ENCODE measurements at regions not wholly inside any gene's neighbourhood (a gene's known extent, or its start where the extent isn't known, plus 50 kb on each side); places are given as distances from the start of the nearest gene placed in this dataset.

DNA sequence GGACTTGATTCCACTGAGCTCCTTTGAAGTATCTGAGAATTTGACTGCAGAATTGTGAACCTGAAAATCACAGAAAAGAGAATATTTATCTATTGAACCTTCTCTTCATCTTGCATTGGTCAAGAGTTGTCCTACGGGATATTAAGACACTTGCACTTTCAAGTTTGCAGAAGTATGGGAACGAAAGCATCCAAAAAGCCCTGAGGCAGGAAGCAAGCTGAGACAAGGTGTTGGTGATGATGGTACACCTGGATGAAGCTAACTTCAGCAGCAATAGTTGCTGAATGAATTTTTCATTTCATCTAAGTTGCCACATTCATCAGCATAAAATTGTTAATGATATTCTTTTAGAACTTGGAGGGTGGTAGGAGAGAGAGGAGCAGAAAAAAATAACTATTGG, 686.6 kb upstream of the ADAMTS5 start:
- H3K4me1 ChIP-seq = no peaks in the 10 kb centered on the region
- no peak for DNase-seq
- H3K27ac ChIP-seq = no peak overlapping the region
- WGBS, 2 donors = 78 to 85% methylated on average over 2 of the region's 2 CpGs
- no peaks in the 10 kb centered on the region for H3K27me3 ChIP-seq
- H3K36me3 ChIP-seq = no peaks in the 10 kb centered on the region
- TF ChIP-seq POLR2AphosphoS5 (IDR thresholded peaks at IDR 0.05) (no peak), POLR2A (IDR thresholded peaks at IDR 0.05) (no peak), EP300 (IDR thresholded peaks at IDR 0.05) (no peak)
- TF ChIP-seq, protein P1, sequence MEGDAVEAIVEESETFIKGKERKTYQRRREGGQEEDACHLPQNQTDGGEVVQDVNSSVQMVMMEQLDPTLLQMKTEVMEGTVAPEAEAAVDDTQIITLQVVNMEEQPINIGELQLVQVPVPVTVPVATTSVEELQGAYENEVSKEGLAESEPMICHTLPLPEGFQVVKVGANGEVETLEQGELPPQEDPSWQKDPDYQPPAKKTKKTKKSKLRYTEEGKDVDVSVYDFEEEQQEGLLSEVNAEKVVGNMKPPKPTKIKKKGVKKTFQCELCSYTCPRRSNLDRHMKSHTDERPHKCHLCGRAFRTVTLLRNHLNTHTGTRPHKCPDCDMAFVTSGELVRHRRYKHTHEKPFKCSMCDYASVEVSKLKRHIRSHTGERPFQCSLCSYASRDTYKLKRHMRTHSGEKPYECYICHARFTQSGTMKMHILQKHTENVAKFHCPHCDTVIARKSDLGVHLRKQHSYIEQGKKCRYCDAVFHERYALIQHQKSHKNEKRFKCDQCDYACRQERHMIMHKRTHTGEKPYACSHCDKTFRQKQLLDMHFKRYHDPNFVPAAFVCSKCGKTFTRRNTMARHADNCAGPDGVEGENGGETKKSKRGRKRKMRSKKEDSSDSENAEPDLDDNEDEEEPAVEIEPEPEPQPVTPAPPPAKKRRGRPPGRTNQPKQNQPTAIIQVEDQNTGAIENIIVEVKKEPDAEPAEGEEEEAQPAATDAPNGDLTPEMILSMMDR (IDR thresholded peaks at IDR 0.05) = no peak
- H3K9me3 ChIP-seq = no peaks in the 10 kb centered on the region
- no peak overlapping the region for H3K4me3 ChIP-seq
- ATAC-seq (ENCODE audit: low FRiP score in 2 of 2) = no peak

DNA sequence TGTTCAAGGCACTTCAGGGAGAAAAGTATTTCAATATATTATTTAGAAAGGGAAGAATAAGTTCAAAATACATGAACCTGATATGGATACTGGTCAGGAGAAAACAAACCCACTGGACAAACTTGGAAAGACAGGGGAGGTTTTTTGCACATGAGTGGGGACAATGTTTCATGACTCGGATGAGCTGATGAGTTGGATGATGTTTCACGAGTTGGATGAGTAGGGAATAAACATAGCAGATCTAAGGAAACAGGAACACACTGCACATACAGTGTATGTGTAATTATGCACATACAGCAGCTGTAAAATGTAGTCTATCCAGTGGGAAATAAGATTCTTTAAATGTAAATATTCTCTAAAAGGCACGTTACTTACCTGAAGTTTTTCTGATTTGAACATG, 682.9 kb upstream of the ADAMTS5 start:
- Histone ChIP-seq H3K27me3 (no peaks in the 10 kb centered on the region), H3K4me1 (no peaks in the 10 kb centered on the region), H3K9me3 (no peaks in the 10 kb centered on the region), H3K27ac (no peak overlapping the region), H3K4me3 (no peak overlapping the region), H3K36me3 (no peaks in the 10 kb centered on the region)
- TF ChIP-seq, protein P1 (IDR thresholded peaks at IDR 0.05) = no peak
- TF ChIP-seq POLR2A (IDR thresholded peaks at IDR 0.05) = no peak
- TF ChIP-seq POLR2AphosphoS5 (IDR thresholded peaks at IDR 0.05) = no peak
- no peak for TF ChIP-seq EP300 (IDR thresholded peaks at IDR 0.05)
- DNase-seq (no peak), ATAC-seq (ENCODE audit: low FRiP score in 2 of 2) (no peak)
- WGBS, 2 donors = 77 to 86% methylated on average over 3 of the region's 3 CpGs

DNA sequence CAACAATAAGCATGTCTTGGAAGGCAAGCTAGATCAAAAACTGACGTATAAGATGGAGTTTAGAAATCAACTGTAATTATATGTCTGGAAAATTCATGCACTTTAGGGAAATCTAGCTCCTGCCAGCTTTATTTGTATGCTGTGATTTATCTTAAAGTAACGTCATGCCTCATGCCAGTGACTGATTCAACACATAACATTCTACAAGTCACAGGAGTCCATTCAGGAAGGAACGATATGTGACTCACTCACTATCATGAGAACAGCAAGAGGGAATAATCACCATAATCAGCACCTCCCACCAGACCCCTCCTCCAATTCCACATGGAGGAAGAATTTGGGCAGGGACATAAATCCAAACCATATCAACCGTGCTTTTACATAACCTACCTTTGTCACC, 682.4 kb upstream of the ADAMTS5 start:
- DNase-seq (no peak), ATAC-seq (ENCODE audit: low FRiP score in 2 of 2) (no peak)
- no peaks in the 10 kb centered on the region for H3K9me3 ChIP-seq
- H3K27ac ChIP-seq = no peak overlapping the region
- WGBS, 2 donors = 77 to 85% methylated on average over 4 of the region's 4 CpGs
- H3K4me1 ChIP-seq = no peaks in the 10 kb centered on the region
- no peak for TF ChIP-seq POLR2AphosphoS5 (IDR thresholded peaks at IDR 0.05)
- TF ChIP-seq POLR2A (IDR thresholded peaks at IDR 0.05) = no peak
- TF ChIP-seq, protein P1 (IDR thresholded peaks at IDR 0.05) = no peak
- no peak for TF ChIP-seq EP300 (IDR thresholded peaks at IDR 0.05)
- no peaks in the 10 kb centered on the region for H3K36me3 ChIP-seq
- H3K27me3 ChIP-seq = no peaks in the 10 kb centered on the region
- no peak overlapping the region for H3K4me3 ChIP-seq

DNA sequence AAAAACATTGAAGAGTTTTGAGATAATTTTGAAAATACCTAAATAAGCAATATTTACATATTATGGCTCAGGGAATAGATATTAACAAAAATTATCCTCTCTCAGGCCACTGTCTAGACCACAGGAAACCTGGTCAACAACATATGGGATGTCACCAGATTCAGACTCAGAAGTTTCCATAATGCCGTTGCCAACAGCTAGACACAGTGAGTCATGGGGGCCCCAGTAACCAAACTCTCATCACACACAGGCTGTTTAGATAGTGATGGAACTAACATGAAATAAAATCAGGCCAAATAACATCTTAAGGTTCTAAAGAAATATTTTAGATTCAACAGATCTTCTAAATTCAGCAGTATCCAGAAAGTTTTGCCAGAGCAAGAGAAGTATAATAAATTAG, 681.7 kb upstream of the ADAMTS5 start:
- Histone ChIP-seq H3K27me3 (no peaks in the 10 kb centered on the region), H3K27ac (no peak overlapping the region), H3K36me3 (no peaks in the 10 kb centered on the region), H3K4me1 (no peaks in the 10 kb centered on the region), H3K9me3 (no peaks in the 10 kb centered on the region), H3K4me3 (no peak overlapping the region)
- TF ChIP-seq POLR2A (IDR thresholded peaks at IDR 0.05) (no peak), POLR2AphosphoS5 (IDR thresholded peaks at IDR 0.05) (no peak), EP300 (IDR thresholded peaks at IDR 0.05) (no peak)
- TF ChIP-seq, protein P1 (IDR thresholded peaks at IDR 0.05) = no peak
- WGBS, 2 donors = 65 to 89% methylated on average over 1 of the region's 1 CpG
- ATAC-seq (ENCODE audit: low FRiP score in 2 of 2) = no peak
- DNase-seq = no peak

DNA sequence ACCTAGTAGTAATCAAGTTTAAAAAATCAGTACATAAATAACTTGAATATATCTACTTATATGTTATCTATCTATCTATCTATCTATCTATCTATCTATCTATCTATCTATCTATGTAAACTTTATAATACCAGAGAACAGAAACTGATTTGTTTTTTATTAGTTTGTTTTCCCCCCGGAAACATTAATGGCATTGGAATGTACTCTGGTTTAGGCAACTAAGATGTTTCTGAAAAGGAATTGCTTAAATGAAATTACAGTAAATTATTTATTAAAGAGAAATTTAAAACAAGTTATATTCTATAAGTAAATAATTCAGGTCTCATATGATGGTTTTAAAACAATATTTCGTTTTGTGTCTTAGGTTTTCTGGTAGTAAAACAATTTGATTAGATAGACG, 681.0 kb upstream of the ADAMTS5 start:
- 68 to 78% methylated on average over 3 of the region's 3 CpGs for WGBS, 2 donors

More for the DNA sequence above, 681.0 kb upstream of the ADAMTS5 start:
- no peaks in the 10 kb centered on the region for H3K4me1 ChIP-seq
- TF ChIP-seq POLR2A (IDR thresholded peaks at IDR 0.05) = no peak
- H3K27me3 ChIP-seq = no peaks in the 10 kb centered on the region
- no peak overlapping the region for H3K27ac ChIP-seq
- DNase-seq = no peak
- no peaks in the 10 kb centered on the region for H3K36me3 ChIP-seq
- H3K9me3 ChIP-seq = no peaks in the 10 kb centered on the region
- no peak for ATAC-seq (ENCODE audit: low FRiP score in 2 of 2)
- no peak overlapping the region for H3K4me3 ChIP-seq
